Psoas muscle (tissue), 7 donors: ENCODE measurements at regions not wholly inside any gene's neighbourhood (a gene's known extent, or its start where the extent isn't known, plus 50 kb on each side); places are given as distances from the start of the nearest gene placed in this dataset.

Source experiments
- ATAC-seq, 4 donors: fragments of 200-7000 bp; cut with Tn5 transposase; one replicate each; pipeline ENCODE4 v1.9.1; 2020; ENCODE audit warnings: moderate library complexity in 3 of 4, mild to moderate bottlenecking in 2 of 4
- DNase-seq, 2 donors: peaks; one replicate each; pipeline ENCODE4 v3.0.0-alpha.2; 2020
- H3K27ac ChIP-seq: fragments of 200-600 bp; one replicate; pipeline ENCODE4 v1.8.0; 2022
- H3K27me3 ChIP-seq, 3 donors: fragments of 200-600 bp in 1 of 3; one replicate each; pipeline versions ENCODE4 v1.6.1 to v1.8.0; 2013 to 2022; ENCODE audit warnings: low read length in 2 of 3, mild to moderate bottlenecking in 2 of 3, moderate library complexity in 1 of 3; ENCODE audit not compliant: insufficient read depth in 3 of 3
- H3K36me3 ChIP-seq, 2 donors: fragments of 200-600 bp in 1 of 2; one replicate each; pipeline versions ENCODE4 v1.6.1 to v1.8.0; 2013 to 2022; ENCODE audit warnings: low read depth in 1 of 2, mild to moderate bottlenecking in 1 of 2, moderate library complexity in 1 of 2; ENCODE audit not compliant: insufficient read depth in 1 of 2
- H3K4me1 ChIP-seq: fragments of 200-600 bp; one replicate; pipeline ENCODE4 v1.8.0; 2022
- H3K4me3 ChIP-seq: fragments of 200-600 bp; one replicate; pipeline ENCODE4 v1.8.0; 2022; ENCODE audit warnings: mild to moderate bottlenecking
- H3K9me3 ChIP-seq: fragments of 200-600 bp; one replicate; pipeline ENCODE4 v1.8.0; 2022
- CTCF ChIP-seq: fragments of 200-600 bp; IDR thresholded peaks from one replicate; pipeline ENCODE4 v1.8.0; 2022; ENCODE audit warnings: antibody characterized with exemption
- WGBS, 3 donors: extraction: QIAGEN DNeasy Blood & Tissue Kit; methylation state at CpG; one replicate each; pipeline versions ENCODE4 v1.1.6 to v1.1.7; 2013; 5-methylcytosine and 5-hydroxymethylcytosine counted together
- intact Hi-C, 2 donors: fragments of 100-400 bp; cut with DNase I; formaldehyde crosslinking; loops; one replicate each; pipeline versions ENCODE4 v1.11.0 to v1.14.2; 2022
- donor health status: healthy with polysubstance abuse.
- donor health status: DM: no; HTN: no; CAD: no; lungs with moderate emphysema.
- donor health status: Bipolar disorder and iron deficiency.
- donor health status: healthy.
- donor health status: DM: yes; HTN: yes; CAD: no.
- donor health status: DM: no; HTN: no; CAD: no.
- donor health status: DM: yes; HTN: yes; CAD: no.

GRCh38 chr5:8870349-8870958 lies 675.4 kb downstream of the SEMA5A start:
- no peaks in the 10 kb centered on the region for H3K36me3 ChIP-seq
- no peaks in the 10 kb centered on the region for H3K4me1 ChIP-seq
- ATAC-seq (no peak), DNase-seq (no peak)
- H3K4me3 ChIP-seq = no peak overlapping the region
- 76 to 78% (median 76%) methylated on average over 20 of the region's 20 CpGs for WGBS, 3 donors
- TF ChIP-seq CTCF = no peak
- H3K9me3 ChIP-seq = no peaks in the 10 kb centered on the region
- no peaks in the 10 kb centered on the region for H3K27me3 ChIP-seq
- no peak overlapping the region for H3K27ac ChIP-seq
- intact Hi-C loops = no loop called here

- Histone ChIP-seq H3K27ac (no peak overlapping the region), H3K4me1 (no peaks in the 10 kb centered on the region), H3K9me3 (no peaks in the 10 kb centered on the region), H3K36me3 (no peaks in the 10 kb centered on the region), H3K4me3 (no peak overlapping the region), H3K27me3 (no peaks in the 10 kb centered on the region)
- TF ChIP-seq CTCF = no peak
- ATAC-seq (no peak), DNase-seq (no peak)
- 63 to 69% (median 63%) methylated on average over 7 of the region's 7 CpGs for WGBS, 3 donors
- intact Hi-C loops = no loop called here
These were observed 674.9 kb downstream of the SEMA5A start for GRCh38 chr5:8870959-8871355.

- 54 to 91% (median 82%) methylated on average over 2 of the region's 2 CpGs for WGBS, 3 donors
- no peaks in the 10 kb centered on the region for H3K27me3 ChIP-seq
- intact Hi-C loops = no loop called here
- DNase-seq (no peak), ATAC-seq (no peak)
- H3K9me3 ChIP-seq = no peaks in the 10 kb centered on the region
- H3K4me3 ChIP-seq = no peak overlapping the region
- H3K27ac ChIP-seq = no peak overlapping the region
- H3K4me1 ChIP-seq = no peaks in the 10 kb centered on the region
- H3K36me3 ChIP-seq = no peaks in the 10 kb centered on the region
- no peak for TF ChIP-seq CTCF
These were observed 674.4 kb downstream of the SEMA5A start for GRCh38 chr5:8871446-8871845.

GRCh38 chr5:8875722-8876121 lies 670.2 kb downstream of the SEMA5A start:
- no peaks in the 10 kb centered on the region for H3K36me3 ChIP-seq
- H3K4me1 ChIP-seq = no peaks in the 10 kb centered on the region
- intact Hi-C loops = no loop called here
- TF ChIP-seq CTCF = no peak
- 42 to 56% (median 42%) methylated on average over 2 of the region's 2 CpGs for WGBS, 3 donors
- ATAC-seq (no peak), DNase-seq (no peak)
- no peak overlapping the region for H3K4me3 ChIP-seq
- H3K27me3 ChIP-seq = no peaks in the 10 kb centered on the region
- H3K27ac ChIP-seq = no peak overlapping the region
- no peaks in the 10 kb centered on the region for H3K9me3 ChIP-seq

- no peak for DNase-seq
- H3K27ac ChIP-seq = no peak overlapping the region
- TF ChIP-seq CTCF = no peak
- H3K36me3 ChIP-seq = no peaks in the 10 kb centered on the region
- H3K27me3 ChIP-seq = no peaks in the 10 kb centered on the region
- ATAC-seq = no peak
- H3K4me3 ChIP-seq = no peak overlapping the region
- no peaks in the 10 kb centered on the region for H3K9me3 ChIP-seq
- H3K4me1 ChIP-seq = no peaks in the 10 kb centered on the region
- intact Hi-C loops = no loop called here
- 90 to 94% (median 93%) methylated on average over 3 of the region's 3 CpGs for WGBS, 3 donors
These were observed 666.6 kb downstream of the SEMA5A start for GRCh38 chr5:8879248-8879647.
